Vagina (tissue), 2 donors: ENCODE measurements at regions not wholly inside any gene's neighbourhood (a gene's known extent, or its start where the extent isn't known, plus 50 kb on each side); places are given as distances from the start of the nearest gene placed in this dataset.
A peak's percentile ranks its signal among the peaks of the same experiment; 100 is the strongest.

ENCODE experiments used
- DNase-seq, 2 donors: peaks; one replicate each; pipeline ENCODE4 v3.0.0-alpha.2; 2017; ENCODE audit errors: extremely low spot score in 2 of 2
- H3K27ac ChIP-seq: fragments of 200-600 bp; sonication (generic); one replicate; pipeline ENCODE4 v1.5.1; 2019
- H3K27me3 ChIP-seq: fragments of 200-600 bp; sonication (generic); one replicate; pipeline ENCODE4 v1.5.1; 2019
- H3K36me3 ChIP-seq, 2 donors: fragments of 200-600 bp; sonication (generic); one replicate each; pipeline ENCODE4 v1.5.1; 2017 to 2019
- H3K4me1 ChIP-seq: fragments of 200-600 bp; sonication (generic); one replicate; pipeline ENCODE4 v1.5.1; 2019
- H3K4me3 ChIP-seq, 2 donors: fragments of 200-600 bp; sonication (generic); 1 replicate in 1 of 2; 2 replicates in 1 of 2; pipeline ENCODE4 v1.5.1; 2016 to 2019
- H3K9me3 ChIP-seq: fragments of 200-600 bp; sonication (generic); one replicate; pipeline ENCODE4 v1.5.1; 2019
- CTCF ChIP-seq, 3 experiments: fragments of 450-650 bp in 2 of 3; fragments of 200-600 bp in 1 of 3; sonication (generic) in 1 of 3; IDR thresholded peaks; one replicate each; pipeline ENCODE4 v1.5.1; 2017 to 2019; ENCODE audit warnings: antibody characterized with exemption in 3 of 3, mild to moderate bottlenecking in 2 of 3, moderate library complexity in 2 of 3
- POLR2A ChIP-seq, 2 donors: fragments of 450-650 bp; IDR thresholded peaks; one replicate each; pipeline ENCODE4 v1.6.1; 2017; ENCODE audit warnings: antibody characterized with exemption in 2 of 2, mild to moderate bottlenecking in 2 of 2, moderate library complexity in 2 of 2
- POLR2AphosphoS5 ChIP-seq, 2 donors: sonication (generic); formaldehyde crosslinking; IDR thresholded peaks; one replicate each; pipeline ENCODE4 v1.9.0; 2017; ENCODE audit warnings: antibody characterized with exemption in 2 of 2, mild to moderate bottlenecking in 2 of 2, low read depth in 1 of 2; ENCODE audit not compliant: insufficient read depth in 1 of 2
- intact Hi-C: fragments of 100-400 bp; cut with DNase I; formaldehyde crosslinking; loops from one replicate; pipeline ENCODE4 v1.15.1; 2023

DNA sequence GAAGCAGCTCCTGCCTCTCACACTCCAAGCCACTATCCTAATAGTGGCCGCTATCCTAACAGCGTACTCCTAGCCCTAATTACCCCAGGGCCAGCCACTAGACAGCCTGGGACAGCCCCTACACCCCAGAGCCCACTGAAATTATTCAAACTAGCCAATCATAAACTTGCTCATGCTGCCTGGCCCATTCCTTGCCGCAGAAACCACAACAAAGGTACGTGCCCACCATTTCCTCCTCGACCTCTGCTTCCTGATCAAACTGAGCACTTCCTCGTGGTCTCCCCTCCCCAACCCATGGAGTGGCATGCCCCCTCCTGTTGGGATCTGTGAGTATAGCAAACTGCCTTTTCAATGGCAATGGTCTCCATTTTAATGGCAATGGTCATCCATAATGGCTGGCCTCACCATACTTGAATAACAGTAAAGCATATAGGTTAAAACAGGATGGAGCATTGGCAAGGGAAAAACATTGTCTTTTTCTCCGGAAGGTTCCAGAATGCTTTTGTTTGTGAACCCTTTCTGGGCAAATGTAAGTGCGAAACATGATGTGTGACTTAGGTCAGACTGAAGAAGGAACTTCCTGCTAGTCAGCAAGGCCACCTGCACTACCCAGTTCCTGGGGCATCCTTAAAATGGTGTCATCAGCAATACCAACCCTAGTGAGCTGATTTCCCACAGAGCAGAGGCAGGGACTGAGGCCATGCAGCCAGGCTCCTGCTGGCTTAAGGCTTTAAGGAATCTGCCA, 107.1 kb upstream of the ATP6AP2 start:
- H3K36me3 ChIP-seq: no peaks in the 10 kb centered on the region
- DNase-seq: no peak
- no peak overlapping the region for H3K27ac ChIP-seq
- intact Hi-C loops: no loop called here
- no peak for TF ChIP-seq POLR2A (IDR thresholded peaks at IDR 0.05)
- TF ChIP-seq CTCF (IDR thresholded peaks at IDR 0.05): no peak
- TF ChIP-seq POLR2AphosphoS5 (IDR thresholded peaks at IDR 0.05; ENCODE audit: insufficient read depth in 1 of 2, low read depth in 1 of 2): no peak
- H3K9me3 ChIP-seq: no peaks in the 10 kb centered on the region
- H3K4me1 ChIP-seq: no peaks in the 10 kb centered on the region
- no peak overlapping the region for H3K4me3 ChIP-seq
- H3K27me3 ChIP-seq: no peaks in the 10 kb centered on the region

DNA sequence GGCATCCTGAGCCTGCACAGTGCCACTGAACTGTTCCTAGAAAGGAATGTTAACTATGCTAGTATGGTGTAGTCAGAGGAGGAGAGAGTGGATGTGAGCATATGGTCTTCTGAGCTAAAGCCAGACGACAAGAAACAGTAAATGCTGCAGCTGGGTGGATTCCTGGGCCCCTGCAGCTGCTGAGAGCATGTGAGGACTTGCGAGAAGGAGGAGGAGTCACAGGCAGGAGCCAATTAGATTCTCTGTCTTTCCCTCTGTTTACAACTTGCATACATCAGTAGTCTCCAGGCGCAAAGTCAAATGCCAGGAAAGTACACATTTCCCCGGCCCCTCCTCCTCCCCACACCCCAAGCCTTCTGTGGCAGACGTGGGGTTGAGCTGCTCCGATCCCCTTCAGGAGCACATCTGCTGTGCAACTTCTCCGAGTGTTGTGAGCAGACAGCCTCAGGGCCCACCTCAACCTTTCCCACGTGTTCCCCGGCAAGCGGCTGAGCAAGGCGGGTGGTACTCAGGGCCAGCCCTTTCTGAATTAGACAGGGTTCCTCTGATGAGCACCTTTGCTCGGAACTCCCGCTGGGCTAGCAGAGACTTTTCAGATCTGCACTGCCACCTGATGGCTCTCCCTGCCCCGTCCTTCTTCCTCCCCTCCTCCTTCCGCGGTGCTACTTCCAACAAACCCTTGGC, 108.7 kb upstream of the ATP6AP2 start:
- no peak overlapping the region for H3K27ac ChIP-seq
- no peaks in the 10 kb centered on the region for H3K9me3 ChIP-seq
- no peaks in the 10 kb centered on the region for H3K36me3 ChIP-seq
- no peak for TF ChIP-seq POLR2AphosphoS5 (IDR thresholded peaks at IDR 0.05; ENCODE audit: insufficient read depth in 1 of 2, low read depth in 1 of 2)
- no peaks in the 10 kb centered on the region for H3K4me1 ChIP-seq
- intact Hi-C loops: no loop called here
- H3K4me3 ChIP-seq: peak overlapping the region in 1 of 2 donors; percentile 22
- DNase-seq: no peak
- H3K27me3 ChIP-seq: no peaks in the 10 kb centered on the region

- Histone ChIP-seq H3K36me3 (no peaks in the 10 kb centered on the region), H3K27ac (no peak overlapping the region), H3K9me3 (no peaks in the 10 kb centered on the region), H3K4me1 (no peaks in the 10 kb centered on the region), H3K4me3 (no peak overlapping the region), H3K27me3 (no peaks in the 10 kb centered on the region)
- intact Hi-C loops: no loop called here
- DNase-seq: no peak
- TF ChIP-seq POLR2AphosphoS5 (IDR thresholded peaks at IDR 0.05; ENCODE audit: insufficient read depth in 1 of 2, low read depth in 1 of 2) (no peak), POLR2A (IDR thresholded peaks at IDR 0.05) (no peak), CTCF (IDR thresholded peaks at IDR 0.05) (no peak)
Measured at GRCh38 chrX:40470830-40471429, 109.8 kb upstream of the ATP6AP2 start.

GRCh38 chrX:40469316-40469715, 111.5 kb upstream of the ATP6AP2 start:
- Histone ChIP-seq H3K27ac (no peak overlapping the region), H3K4me1 (no peaks in the 10 kb centered on the region), H3K9me3 (no peaks in the 10 kb centered on the region), H3K36me3 (no peaks in the 10 kb centered on the region), H3K4me3 (no peak overlapping the region), H3K27me3 (no peaks in the 10 kb centered on the region)
- TF ChIP-seq POLR2A (IDR thresholded peaks at IDR 0.05) (no peak), POLR2AphosphoS5 (IDR thresholded peaks at IDR 0.05; ENCODE audit: insufficient read depth in 1 of 2, low read depth in 1 of 2) (no peak), CTCF (IDR thresholded peaks at IDR 0.05) (no peak)
- intact Hi-C loops: no loop called here
- DNase-seq: no peak

DNA sequence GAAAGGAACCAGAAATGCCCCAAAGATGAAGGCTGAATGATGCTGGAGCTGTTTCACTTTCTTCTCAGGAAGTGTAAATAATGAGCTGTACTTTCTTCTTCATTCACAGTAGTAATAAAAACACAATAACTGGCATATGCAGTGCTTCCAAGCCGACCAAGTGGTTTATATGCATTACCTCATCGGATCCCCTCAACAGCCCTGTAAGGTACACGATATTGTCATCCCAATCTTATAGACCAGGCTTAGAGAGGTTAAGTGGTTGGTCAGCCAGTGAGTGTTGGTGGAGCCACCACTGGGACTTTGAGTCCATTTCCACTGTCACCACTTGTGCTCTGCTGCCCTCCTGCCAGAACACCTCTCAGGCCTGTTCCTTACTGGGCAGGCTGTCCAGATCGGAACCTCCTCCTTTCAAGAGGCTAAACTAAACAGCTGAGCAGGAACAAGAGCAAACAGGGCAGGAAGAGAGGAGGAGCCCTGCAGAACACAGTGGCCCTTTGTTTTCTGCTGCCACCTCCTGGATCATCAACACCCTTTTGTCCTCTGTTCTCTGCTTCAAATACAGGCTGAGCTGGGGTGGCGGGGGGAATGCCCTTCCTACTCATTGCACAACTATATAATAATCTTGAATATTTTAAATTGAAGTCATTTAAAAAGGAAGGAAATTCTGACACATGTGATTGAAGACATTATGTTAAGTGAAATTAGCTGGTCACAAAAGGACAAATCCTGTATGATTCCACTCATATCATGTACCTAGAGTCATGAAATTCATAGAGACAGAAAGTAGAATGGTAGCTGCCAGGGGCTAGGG, 112.5 kb upstream of the ATP6AP2 start:
- no peak for DNase-seq
- Histone ChIP-seq H3K4me3 (no peak overlapping the region), H3K27me3 (no peaks in the 10 kb centered on the region), H3K36me3 (no peaks in the 10 kb centered on the region), H3K9me3 (no peaks in the 10 kb centered on the region), H3K27ac (no peak overlapping the region), H3K4me1 (no peaks in the 10 kb centered on the region)
- TF ChIP-seq CTCF (IDR thresholded peaks at IDR 0.05) (no peak), POLR2A (IDR thresholded peaks at IDR 0.05) (no peak), POLR2AphosphoS5 (IDR thresholded peaks at IDR 0.05; ENCODE audit: insufficient read depth in 1 of 2, low read depth in 1 of 2) (no peak)
- intact Hi-C loops: no loop called here
